H1 (cell line): ENCODE measurements at regions not wholly inside any gene's neighbourhood (a gene's known extent, or its start where the extent isn't known, plus 50 kb on each side); places are given as distances from the start of the nearest gene placed in this dataset.

Experiments
- CTCF ChIA-PET: fragments of 300-600 bp; sonication (Branson Sonifier 250); formaldehyde crosslinking; loops from one replicate; lab custom pipeline; 2021; ENCODE audit not compliant: partially characterized antibody; lab: Charles Lee
- POLR2A ChIA-PET: fragments of 300-600 bp; sonication (Branson Sonifier 250); formaldehyde crosslinking; loops from one replicate; lab custom pipeline; 2021; ENCODE audit warnings: inconsistent platforms; ENCODE audit not compliant: partially characterized antibody; lab: Charles Lee
- DNase-seq, 2 experiments: peaks; one replicate each; pipeline versions ENCODE4 v3.0.0 to v3.0.0-alpha.2; 2010 to 2022; ENCODE audit warnings: low spot score in 2 of 2, low read depth in 1 of 2, mixed read lengths in 1 of 2
- FAIRE-seq: peaks from 2 replicates; lab custom pipeline; 2011; peaks lifted over from hg19 to GRCh38; lab: Jason Lieb, UNC
- H2AFZ ChIP-seq: 2 replicates; pipeline ENCODE4 v1.8.1; 2012; ENCODE audit warnings: low read length, inconsistent platforms
- H2AK5ac ChIP-seq: 2 replicates; pipeline ENCODE4 v1.6.1; 2013; ENCODE audit warnings: low read depth, low read length
- H2BK120ac ChIP-seq: replicated peaks from 2 replicates; pipeline ENCODE3; 2013; ENCODE audit warnings: low read depth, low read length, inconsistent platforms
- H2BK12ac ChIP-seq: 2 replicates; pipeline ENCODE4 v1.6.1; 2013; ENCODE audit warnings: low read depth, low read length
- H2BK15ac ChIP-seq: 2 replicates; pipeline ENCODE4 v1.6.1; 2013; ENCODE audit warnings: low read length
- H2BK20ac ChIP-seq: 2 replicates; pipeline ENCODE4 v1.6.1; 2013; ENCODE audit warnings: low read length
- H2BK5ac ChIP-seq: 2 replicates; pipeline ENCODE4 v1.6.1; 2013; ENCODE audit warnings: low read depth, low read length
- H3K14ac ChIP-seq: 2 replicates; pipeline ENCODE4 v1.6.1; 2013; ENCODE audit warnings: inconsistent platforms; ENCODE audit not compliant: insufficient read length
- H3K18ac ChIP-seq: 2 replicates; pipeline ENCODE4 v1.6.1; 2013; ENCODE audit warnings: low read length; ENCODE audit errors: extremely low read depth
- H3K23ac ChIP-seq: 2 replicates; pipeline ENCODE4 v1.6.1; 2013; ENCODE audit warnings: inconsistent platforms; ENCODE audit not compliant: insufficient read length
- H3K23me2 ChIP-seq: 2 replicates; pipeline ENCODE4 v1.6.1; 2013; ENCODE audit warnings: low read depth, low read length
- H3K27ac ChIP-seq: 2 replicates; pipeline ENCODE4 v1.6.1; 2011; ENCODE audit warnings: low read depth, low read length, inconsistent platforms
- H3K27me3 ChIP-seq, 4 experiments: replicated peaks in 1 of 4; 1 replicate in 1 of 4; 2 replicates in 3 of 4; pipeline versions ENCODE4 v1.6.1 to v1.8.1; 2011 to 2013; ENCODE audit warnings: low read length in 3 of 4, mild to moderate bottlenecking in 3 of 4, inconsistent platforms in 2 of 4, mixed read lengths in 2 of 4, moderate library complexity in 1 of 4; ENCODE audit not compliant: control insufficient read depth in 3 of 4, insufficient read depth in 3 of 4; ENCODE audit errors: extremely low read depth in 1 of 4
- H3K36me3 ChIP-seq, 4 experiments: 2 replicates each; pipeline versions ENCODE4 v1.6.1 to v1.8.1; 2011 to 2013; ENCODE audit warnings: mild to moderate bottlenecking in 4 of 4, low read length in 3 of 4, moderate library complexity in 2 of 4, control low read depth in 1 of 4, inconsistent platforms in 1 of 4; ENCODE audit not compliant: insufficient read depth in 4 of 4, control insufficient read depth in 2 of 4
- H3K4ac ChIP-seq: replicated peaks from 2 replicates; pipeline ENCODE3; 2013; ENCODE audit warnings: low read length, low read depth, mixed read lengths, inconsistent platforms; ENCODE audit not compliant: insufficient read length
- H3K4me1 ChIP-seq, 4 experiments: replicated peaks in 1 of 4; 1 replicate in 1 of 4; 2 replicates in 3 of 4; pipeline versions ENCODE4 v1.6.1 to v1.8.1; 2011 to 2013; ENCODE audit warnings: low read length in 3 of 4, inconsistent platforms in 2 of 4, mixed read lengths in 1 of 4; ENCODE audit not compliant: insufficient read depth in 4 of 4, control insufficient read depth in 3 of 4
- H3K4me2 ChIP-seq, 2 experiments: 2 replicates each; pipeline versions ENCODE4 v1.6.1 to v1.8.1; 2011 to 2013; ENCODE audit warnings: low read depth in 2 of 2, low read length in 2 of 2, control low read depth in 1 of 2, inconsistent platforms in 1 of 2, mild to moderate bottlenecking in 1 of 2; ENCODE audit not compliant: insufficient read depth in 1 of 2
- H3K4me3 ChIP-seq, 4 experiments: fragments of 200-600, 300-600 bp in 1 of 4; sonication (generic), shearing (Covaris generic), sonication (Bioruptor Twin) in 1 of 4; 2 replicates each; pipeline versions ENCODE4 v1.5.1 to v1.8.1; 2011 to 2016; ENCODE audit warnings: low read length in 4 of 4, low read depth in 3 of 4, control low read depth in 2 of 4, inconsistent platforms in 2 of 4, mild to moderate bottlenecking in 2 of 4, mixed read lengths in 1 of 4, moderate library complexity in 1 of 4; ENCODE audit not compliant: insufficient read depth in 2 of 4; ENCODE audit errors: extremely low read depth in 1 of 4
- H3K56ac ChIP-seq: replicated peaks from 2 replicates; pipeline ENCODE3; 2013; ENCODE audit warnings: low read depth, mild to moderate bottlenecking, mixed read lengths, low read length, inconsistent platforms; ENCODE audit not compliant: insufficient read length
- H3K79me1 ChIP-seq: 2 replicates; pipeline ENCODE4 v1.6.1; 2013; ENCODE audit warnings: low read depth, low read length, control low read depth
- H3K79me2 ChIP-seq, 2 experiments: 2 replicates each; pipeline versions ENCODE4 v1.6.1 to v1.8.1; 2012 to 2013; ENCODE audit warnings: low read length in 2 of 2, mild to moderate bottlenecking in 2 of 2, inconsistent platforms in 1 of 2; ENCODE audit not compliant: insufficient read depth in 2 of 2, control insufficient read depth in 1 of 2
- H3K9ac ChIP-seq, 4 experiments: replicated peaks in 1 of 4; 1 replicate in 1 of 4; 2 replicates in 3 of 4; pipeline versions ENCODE4 v1.6.1 to v1.8.1; 2011 to 2013; ENCODE audit warnings: low read depth in 3 of 4, low read length in 3 of 4, control low read depth in 2 of 4, mild to moderate bottlenecking in 2 of 4, moderate library complexity in 2 of 4, inconsistent platforms in 1 of 4; ENCODE audit errors: extremely low read depth in 1 of 4
- H3K9me3 ChIP-seq, 2 experiments: 2 replicates each; pipeline versions ENCODE4 v1.6.1 to v1.8.1; 2012 to 2013; ENCODE audit warnings: mild to moderate bottlenecking in 2 of 2, moderate library complexity in 2 of 2, control low read depth in 1 of 2, inconsistent platforms in 1 of 2, low read depth in 1 of 2, low read length in 1 of 2, mixed read lengths in 1 of 2; ENCODE audit not compliant: insufficient read depth in 2 of 2
- H4K20me1 ChIP-seq, 2 experiments: replicated peaks in 1 of 2; 2 replicates each; pipeline versions ENCODE3 to v1.8.1; 2011 to 2013; ENCODE audit warnings: inconsistent platforms in 2 of 2, low read length in 2 of 2, mild to moderate bottlenecking in 1 of 2; ENCODE audit not compliant: insufficient read depth in 2 of 2, control insufficient read depth in 1 of 2
- H4K5ac ChIP-seq: 2 replicates; pipeline ENCODE4 v1.6.1; 2013; ENCODE audit warnings: low read length, low read depth, mixed read lengths, inconsistent platforms; ENCODE audit not compliant: insufficient read length
- H4K8ac ChIP-seq: 2 replicates; pipeline ENCODE4 v1.8.0; 2013; ENCODE audit warnings: mild to moderate bottlenecking, moderate library complexity, low read length, inconsistent platforms; ENCODE audit not compliant: insufficient read depth; ENCODE audit errors: extremely low read depth
- H4K91ac ChIP-seq: replicated peaks from 2 replicates; pipeline ENCODE3; 2013; ENCODE audit warnings: low read length, mixed read lengths, inconsistent platforms; ENCODE audit not compliant: insufficient read length
- CBX5 ChIP-seq: fragments of 300-800, 300-1000 bp; sonication (generic); IDR thresholded peaks from 2 replicates; pipeline ENCODE4 v1.7.1; 2016; ENCODE audit warnings: antibody characterized with exemption, low read length, low read depth
- FOSL1 ChIP-seq: IDR thresholded peaks from 2 replicates; pipeline ENCODE4 v1.6.1; 2011; ENCODE audit warnings: mild to moderate bottlenecking, low read depth, low read length, moderate library complexity; ENCODE audit not compliant: insufficient read depth
- GABPA ChIP-seq: IDR thresholded peaks from 2 replicates; pipeline ENCODE4 v1.6.1; 2011; ENCODE audit warnings: mild to moderate bottlenecking, low read length, moderate library complexity, borderline replicate concordance; ENCODE audit not compliant: insufficient read depth
- MAFK ChIP-seq: IDR thresholded peaks from 2 replicates; pipeline ENCODE4 v1.6.1; 2012; ENCODE audit warnings: low read depth, mild to moderate bottlenecking, improper control_type of control experiment, low read length
- MAX ChIP-seq: IDR thresholded peaks from 2 replicates; pipeline ENCODE4 v1.6.1; 2012; ENCODE audit warnings: inconsistent platforms
- PHF8 ChIP-seq: fragments of 200-600 bp; sonication (generic); conservative IDR thresholded peaks from 2 replicates; pipeline ENCODE4 v1.7.1; 2012; ENCODE audit warnings: low read depth, mild to moderate bottlenecking, inconsistent platforms, low read length, moderate library complexity
- SIN3A ChIP-seq, 2 experiments: IDR thresholded peaks in 1 of 2; conservative IDR thresholded peaks in 1 of 2; 2 replicates each; pipeline ENCODE4 v1.6.1; 2011 to 2012; ENCODE audit warnings: low read length in 2 of 2, improper control_type of control experiment in 1 of 2, low read depth in 1 of 2, mild to moderate bottlenecking in 1 of 2
- SP1 ChIP-seq: IDR thresholded peaks from 2 replicates; pipeline ENCODE4 v1.6.1; 2011; ENCODE audit warnings: low read depth, low read length
- SP2 ChIP-seq: IDR thresholded peaks from 2 replicates; pipeline ENCODE4 v1.6.1; 2012; ENCODE audit warnings: mild to moderate bottlenecking, low read length, inconsistent platforms
- SP4 ChIP-seq: IDR thresholded peaks from 2 replicates; pipeline ENCODE4 v1.6.1; 2012; ENCODE audit warnings: low read length, inconsistent platforms
- SRF ChIP-seq: IDR thresholded peaks from 2 replicates; pipeline ENCODE4 v1.6.1; 2011; ENCODE audit warnings: mild to moderate bottlenecking, low read depth, low read length, moderate library complexity
- USF2 ChIP-seq: IDR thresholded peaks from 2 replicates; pipeline ENCODE4 v1.6.1; 2011; ENCODE audit warnings: low read length, improper control_type of control experiment
- ZNF274 ChIP-seq: IDR thresholded peaks from 2 replicates; pipeline ENCODE4 v1.7.0; 2012; ENCODE audit warnings: low read length, borderline replicate concordance; ENCODE audit errors: extremely low read depth
- WGBS, 2 experiments: shearing (Covaris generic) in 1 of 2; methylation state at CpG; one replicate each; pipeline versions ENCODE4 v1.1.6 to v1.1.7; 2013 to 2015; ENCODE audit warnings: low lambda C conversion rate in 2 of 2, mixed read lengths in 2 of 2, inconsistent platforms in 1 of 2, low coverage in 1 of 2, missing lambda C conversion rate in 1 of 2; ENCODE audit not compliant: insufficient replicate concordance in 2 of 2, insufficient coverage in 1 of 2, insufficient read length in 1 of 2; ENCODE audit errors: extremely low coverage in 1 of 2, missing lambda C conversion rate in 1 of 2; 5-methylcytosine and 5-hydroxymethylcytosine counted together

- H2BK120ac ChIP-seq: no peak overlapping the region
- H3K4me1 ChIP-seq: no peaks in the 10 kb centered on the region
- WGBS, 2 experiments: 75% methylated on average over 1 of the region's 1 CpG; no CpG with 5 or more reads in 1 of the 2 experiments
- ChIA-PET CTCF (interaction anchor here (1.2 to 1.3 kb wide), 2 partner anchors 10 to 477 kb away, joined by 3 read pairs; no protein-coding TSS in a partner anchor), POLR2A (no interaction called here)
- DNase-seq: no peak
- H3K4me3 ChIP-seq: no peak overlapping the region
- no peak overlapping the region for H4K91ac ChIP-seq
- H3K23ac ChIP-seq: no peak overlapping the region
- 0 out of 4 replicates have a peak, but pooled peaks cover 0 to 4% of the 10 kb centered on the region in 2 experiments for H3K9me3 ChIP-seq
- H2BK12ac ChIP-seq: no peak overlapping the region
- no peak for TF ChIP-seq SIN3A (conservative IDR thresholded peaks at IDR 0.05 in 1 of 2, IDR thresholded peaks at IDR 0.05 in 1 of 2; ENCODE audit: low read depth in 1 of 2, low read length in 2 of 2)
- no peak for TF ChIP-seq SP2
- no peak for TF ChIP-seq CBX5
- no peak for TF ChIP-seq SP1
- no peak for TF ChIP-seq SRF
- TF ChIP-seq GABPA: no peak
- no peak for TF ChIP-seq USF2
- TF ChIP-seq MAFK: no peak
- no peak for TF ChIP-seq ZNF274
- TF ChIP-seq FOSL1: no peak
- TF ChIP-seq PHF8: no peak
- TF ChIP-seq SP4: no peak
- TF ChIP-seq MAX: no peak
- H2BK5ac ChIP-seq: no peak overlapping the region
- H2BK15ac ChIP-seq: no peak overlapping the region
- no peak overlapping the region for H3K56ac ChIP-seq
- no peak overlapping the region for H2AK5ac ChIP-seq
- no peak overlapping the region for H3K4ac ChIP-seq
- H3K27ac ChIP-seq: no peak overlapping the region
- no peaks in the 10 kb centered on the region for H3K36me3 ChIP-seq
- H3K79me1 ChIP-seq: no peaks in the 10 kb centered on the region
- no peak for FAIRE-seq
- no peaks in the 10 kb centered on the region for H3K23me2 ChIP-seq
- no peak overlapping the region for H3K18ac ChIP-seq
- H4K20me1 ChIP-seq: no peaks in the 10 kb centered on the region
- no peaks in the 10 kb centered on the region for H3K79me2 ChIP-seq
- H3K9ac ChIP-seq: no peak overlapping the region
- no peak overlapping the region for H3K14ac ChIP-seq
- H2AFZ ChIP-seq: peak overlapping the region; percentile 38; the same call in 1 of the 2 replicates
- no peak overlapping the region for H4K5ac ChIP-seq
- H3K27me3 ChIP-seq: no peaks in the 10 kb centered on the region
- no peak overlapping the region for H2BK20ac ChIP-seq
- H3K4me2 ChIP-seq: no peak overlapping the region
- no peak overlapping the region for H4K8ac ChIP-seq
Observed at GRCh38 chr3:65052101-65052500, 364.3 kb upstream of the ADAMTS9 start.
